ENCODE measurements at regions not wholly inside any gene's neighbourhood (a gene's known extent, or its start where the extent isn't known, plus 50 kb on each side); places are given as distances from the start of the nearest gene placed in this dataset.
"Not testable (repeated sequence)": the region's sequence is repeated elsewhere in the genome, so short reads cannot be mapped to it uniquely, and the experiment has no call there.

DNA sequence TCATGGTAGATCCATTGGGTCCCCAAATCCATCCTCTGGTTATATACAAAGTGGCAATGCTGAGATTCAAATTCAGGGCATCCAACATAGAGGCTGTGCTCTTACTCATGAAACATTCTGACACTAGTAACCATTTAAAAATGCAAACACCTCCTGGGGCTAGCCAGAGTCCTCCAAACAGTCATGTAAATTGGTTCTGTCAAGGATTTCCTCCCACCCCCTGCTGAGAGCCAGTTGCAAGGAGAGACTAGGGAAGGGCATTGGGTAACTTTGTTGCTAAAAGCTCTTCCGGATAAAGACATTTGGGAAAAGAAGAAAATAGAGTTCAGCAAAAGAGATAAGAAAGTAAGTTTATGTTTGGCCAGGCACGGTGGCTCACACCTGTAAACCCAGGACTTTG, 58.3 kb downstream of the ART5 start:
- H3K4me2 ChIP-seq (ENCODE audit: insufficient read depth, low read length); H3K36me3 ChIP-seq (ENCODE audit: insufficient read depth, low read length); H3K27me3 ChIP-seq (ENCODE audit: insufficient read depth, low read length); H3K4me1 ChIP-seq (ENCODE audit: insufficient read depth, low read length); H3K4me3 ChIP-seq (ENCODE audit: insufficient read depth, low read length); H2AFZ ChIP-seq (ENCODE audit: low read length); DNase-seq (ENCODE audit: insufficient read length, low spot score, missing footprints); H3K27ac ChIP-seq (ENCODE audit: low read depth, low read length); H3K9me3 ChIP-seq (ENCODE audit: low read depth, low read length); H4K20me1 ChIP-seq (ENCODE audit: insufficient read depth, low read length); H3K79me2 ChIP-seq (ENCODE audit: insufficient read depth, low read length): not testable (repeated sequence)

DNA sequence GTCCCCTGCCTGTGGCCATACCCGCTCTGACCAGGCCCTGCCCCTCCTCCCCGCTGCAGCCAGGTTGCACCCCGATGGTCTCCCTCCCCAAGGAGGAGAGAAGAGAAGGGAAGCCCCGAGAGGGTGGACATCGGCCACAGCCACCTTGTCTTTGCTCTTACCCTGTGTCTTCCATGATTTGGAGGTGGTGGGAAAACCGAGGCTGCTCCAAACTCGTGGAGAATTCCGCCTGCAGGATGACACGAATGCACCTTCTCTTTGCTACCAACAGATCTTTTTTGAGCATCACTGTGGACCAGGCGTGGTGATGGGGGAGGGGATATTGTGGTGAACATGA, 60.4 kb downstream of the ART5 start:
- not testable (repeated sequence) for H3K4me2 ChIP-seq (ENCODE audit: insufficient read depth, low read length); H2AFZ ChIP-seq (ENCODE audit: low read length); H3K4me1 ChIP-seq (ENCODE audit: insufficient read depth, low read length); DNase-seq (ENCODE audit: insufficient read length, low spot score, missing footprints); H3K27ac ChIP-seq (ENCODE audit: low read depth, low read length); H3K36me3 ChIP-seq (ENCODE audit: insufficient read depth, low read length); H3K27me3 ChIP-seq (ENCODE audit: insufficient read depth, low read length); H3K79me2 ChIP-seq (ENCODE audit: insufficient read depth, low read length); H4K20me1 ChIP-seq (ENCODE audit: insufficient read depth, low read length); H3K4me3 ChIP-seq (ENCODE audit: insufficient read depth, low read length); H3K9me3 ChIP-seq (ENCODE audit: low read depth, low read length)

GRCh38 chr11:3580487-3581388, 61.1 kb downstream of the ART5 start:
- peak; percentile 36 for TF ChIP-seq CTCF (IDR thresholded peaks at IDR 0.05; ENCODE audit: extremely low read depth, low read depth, low read length)
- peak overlapping the region; percentile 51 for H3K4me2 ChIP-seq (ENCODE audit: insufficient read depth, low read length)
- H3K27me3 ChIP-seq (ENCODE audit: insufficient read depth, low read length); H3K9me3 ChIP-seq (ENCODE audit: low read depth, low read length); H3K79me2 ChIP-seq (ENCODE audit: insufficient read depth, low read length); H2AFZ ChIP-seq (ENCODE audit: low read length); H3K4me1 ChIP-seq (ENCODE audit: insufficient read depth, low read length); H3K36me3 ChIP-seq (ENCODE audit: insufficient read depth, low read length); H4K20me1 ChIP-seq (ENCODE audit: insufficient read depth, low read length); H3K27ac ChIP-seq (ENCODE audit: low read depth, low read length): not testable (repeated sequence)
- peak; percentile 88 for DNase-seq (ENCODE audit: insufficient read length, low spot score, missing footprints)
- H3K4me3 ChIP-seq (ENCODE audit: insufficient read depth, low read length) = peak overlapping the region; percentile 35

GRCh38 chr11:3579600-3580459, 62.0 kb downstream of the ART5 start:
- not testable (repeated sequence) for H4K20me1 ChIP-seq (ENCODE audit: insufficient read depth, low read length); H3K4me3 ChIP-seq (ENCODE audit: insufficient read depth, low read length); H3K27ac ChIP-seq (ENCODE audit: low read depth, low read length); H2AFZ ChIP-seq (ENCODE audit: low read length); H3K79me2 ChIP-seq (ENCODE audit: insufficient read depth, low read length); H3K27me3 ChIP-seq (ENCODE audit: insufficient read depth, low read length); H3K36me3 ChIP-seq (ENCODE audit: insufficient read depth, low read length); H3K4me1 ChIP-seq (ENCODE audit: insufficient read depth, low read length); H3K9me3 ChIP-seq (ENCODE audit: low read depth, low read length); H3K4me2 ChIP-seq (ENCODE audit: insufficient read depth, low read length)
- peak; percentile 10 for DNase-seq (ENCODE audit: insufficient read length, low spot score, missing footprints)

DNA sequence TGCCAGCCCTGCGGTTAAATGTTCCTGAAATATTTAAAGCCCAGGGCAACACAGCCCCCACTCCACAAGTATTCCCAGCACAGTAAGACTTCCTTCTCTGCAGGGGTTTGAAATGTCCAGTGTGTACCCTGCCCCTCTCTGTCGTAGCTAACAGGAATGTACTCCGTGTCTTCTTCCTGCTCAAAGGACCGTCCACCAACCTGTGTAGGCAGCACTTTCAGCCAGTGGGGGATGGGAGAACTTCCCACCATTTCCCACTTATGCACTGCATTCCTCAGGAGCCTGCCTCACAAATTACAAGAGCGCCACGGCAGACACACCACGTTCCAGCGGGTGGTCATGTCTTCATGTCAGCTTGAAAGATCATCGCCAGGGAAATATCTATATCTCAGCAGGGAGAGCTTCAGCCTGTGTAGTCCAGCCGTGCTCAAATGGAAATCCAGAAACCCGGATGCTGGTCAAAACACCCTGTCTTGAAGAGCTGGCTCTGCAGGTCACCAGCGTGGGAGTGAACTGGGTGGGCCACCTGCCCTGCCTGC, 65.7 kb downstream of the ART5 start:
- DNase-seq (ENCODE audit: insufficient read length, low spot score, missing footprints); H2AFZ ChIP-seq (ENCODE audit: low read length); H3K4me1 ChIP-seq (ENCODE audit: insufficient read depth, low read length); H3K27ac ChIP-seq (ENCODE audit: low read depth, low read length); H4K20me1 ChIP-seq (ENCODE audit: insufficient read depth, low read length); H3K4me3 ChIP-seq (ENCODE audit: insufficient read depth, low read length); H3K79me2 ChIP-seq (ENCODE audit: insufficient read depth, low read length); H3K27me3 ChIP-seq (ENCODE audit: insufficient read depth, low read length); H3K36me3 ChIP-seq (ENCODE audit: insufficient read depth, low read length); H3K4me2 ChIP-seq (ENCODE audit: insufficient read depth, low read length); H3K9me3 ChIP-seq (ENCODE audit: low read depth, low read length): not testable (repeated sequence)

- H2AFZ ChIP-seq (ENCODE audit: low read length); H3K9me3 ChIP-seq (ENCODE audit: low read depth, low read length); H3K79me2 ChIP-seq (ENCODE audit: insufficient read depth, low read length); H3K4me2 ChIP-seq (ENCODE audit: insufficient read depth, low read length); H4K20me1 ChIP-seq (ENCODE audit: insufficient read depth, low read length); H3K36me3 ChIP-seq (ENCODE audit: insufficient read depth, low read length); H3K4me3 ChIP-seq (ENCODE audit: insufficient read depth, low read length); H3K27ac ChIP-seq (ENCODE audit: low read depth, low read length); H3K27me3 ChIP-seq (ENCODE audit: insufficient read depth, low read length); H3K4me1 ChIP-seq (ENCODE audit: insufficient read depth, low read length): not testable (repeated sequence)
- peak; percentile 5 for DNase-seq (ENCODE audit: insufficient read length, low spot score, missing footprints)
Measured at GRCh38 chr11:3572976-3573647, 68.7 kb downstream of the ART5 start.

DNA sequence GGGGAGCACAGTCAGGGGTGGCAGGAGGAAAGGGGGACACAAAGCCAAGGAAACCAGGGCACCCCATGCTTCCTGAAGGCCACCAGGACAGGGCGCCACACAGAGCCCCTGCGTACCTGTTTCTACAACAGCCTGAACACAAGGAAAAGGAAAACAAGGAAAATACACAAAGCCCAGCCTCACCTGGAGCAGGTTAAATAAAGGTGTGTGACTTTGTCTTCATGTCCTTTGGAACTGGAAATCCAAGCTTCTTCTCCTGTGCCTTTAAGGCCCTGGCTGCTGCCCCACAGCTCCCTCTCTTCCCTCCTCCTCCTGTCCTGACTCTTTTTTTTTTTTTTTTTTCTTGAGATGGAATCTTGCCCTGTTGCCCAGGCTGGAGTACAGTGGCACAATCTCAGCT, 70.0 kb downstream of the ART5 start:
- not testable (repeated sequence) for H3K9me3 ChIP-seq (ENCODE audit: low read depth, low read length); H3K4me1 ChIP-seq (ENCODE audit: insufficient read depth, low read length); H3K4me3 ChIP-seq (ENCODE audit: insufficient read depth, low read length); DNase-seq (ENCODE audit: insufficient read length, low spot score, missing footprints); H3K4me2 ChIP-seq (ENCODE audit: insufficient read depth, low read length); H4K20me1 ChIP-seq (ENCODE audit: insufficient read depth, low read length); H3K27ac ChIP-seq (ENCODE audit: low read depth, low read length); H3K79me2 ChIP-seq (ENCODE audit: insufficient read depth, low read length); H3K36me3 ChIP-seq (ENCODE audit: insufficient read depth, low read length); H3K27me3 ChIP-seq (ENCODE audit: insufficient read depth, low read length); H2AFZ ChIP-seq (ENCODE audit: low read length)

Measured in osteoblast (primary cell).